B cell (primary cell): ENCODE measurements at regions not wholly inside any gene's neighbourhood (a gene's known extent, or its start where the extent isn't known, plus 50 kb on each side); places are given as distances from the start of the nearest gene placed in this dataset.
"Not testable (repeated sequence)": the region's sequence is repeated elsewhere in the genome, so short reads cannot be mapped to it uniquely, and the experiment has no call there.

Experiments
- ATAC-seq: fragments of 200-7000 bp; cut with Tn5 transposase; one replicate; pipeline ENCODE4 v1.10.0; 2021; ENCODE audit warnings: low read depth, mild to moderate bottlenecking, moderate number of reproducible peaks, moderate library complexity
- CTCF ChIA-PET: fragments of 350-600 bp; sonication (Branson Sonifier 250); formaldehyde crosslinking; loops from one replicate; lab custom pipeline; 2021; ENCODE audit warnings: antibody characterized with exemption, inconsistent platforms; lab: Charles Lee
- POLR2A ChIA-PET: fragments of 350-600 bp; sonication (Branson Sonifier 250); formaldehyde crosslinking; loops from one replicate; lab custom pipeline; 2021; ENCODE audit warnings: antibody characterized with exemption; lab: Charles Lee
- DNase-seq: peaks from one replicate; pipeline ENCODE4 v3.0.0; 2013
- H2AFZ ChIP-seq: 2 replicates; pipeline ENCODE4 v1.6.1; 2012; ENCODE audit warnings: mild to moderate bottlenecking, low read depth, low read length; ENCODE audit not compliant: insufficient read depth, poor library complexity, severe bottlenecking
- H3K27ac ChIP-seq, 2 donors: 1 replicate in 1 of 2; 2 replicates in 1 of 2; pipeline ENCODE4 v1.5.1; 2012 to 2013; ENCODE audit warnings: low read length in 2 of 2, mild to moderate bottlenecking in 2 of 2, moderate library complexity in 1 of 2
- H3K27me3 ChIP-seq, 4 experiments: fragments of 200-600 bp in 1 of 4; sonication (generic) in 1 of 4; replicated peaks in 1 of 4; 1 replicate in 2 of 4; 2 replicates in 2 of 4; pipeline versions ENCODE4 v1.6.1 to v1.7.0; 2013 to 2016; ENCODE audit warnings: low read length in 3 of 4, mild to moderate bottlenecking in 2 of 4, mixed read lengths in 1 of 4, moderate library complexity in 1 of 4; ENCODE audit not compliant: insufficient read depth in 4 of 4, control insufficient read depth in 3 of 4; ENCODE audit errors: control extremely low read depth in 1 of 4
- H3K36me3 ChIP-seq, 2 experiments: replicated peaks in 1 of 2; 1 replicate in 1 of 2; 2 replicates in 1 of 2; pipeline versions ENCODE4 v1.6.1 to v1.7.1; 2013; ENCODE audit warnings: low read length in 1 of 2; ENCODE audit not compliant: insufficient read depth in 2 of 2, control insufficient read depth in 1 of 2; ENCODE audit errors: control extremely low read depth in 1 of 2, extremely low read depth in 1 of 2
- H3K4me1 ChIP-seq, 2 donors: fragments of 200-600 bp in 1 of 2; sonication (generic) in 1 of 2; 1 replicate in 1 of 2; 2 replicates in 1 of 2; pipeline versions ENCODE4 v1.5.1 to v1.6.1; 2013 to 2017; ENCODE audit warnings: low read length in 2 of 2; ENCODE audit not compliant: control insufficient read depth in 2 of 2, insufficient read depth in 2 of 2
- H3K4me2 ChIP-seq: replicated peaks from 2 replicates; pipeline ENCODE3; 2012; ENCODE audit warnings: mild to moderate bottlenecking, low read depth, low read length; ENCODE audit not compliant: poor library complexity, severe bottlenecking
- H3K4me3 ChIP-seq, 5 experiments: fragments of 200-600 bp in 1 of 5; sonication (generic) in 1 of 5; 1 replicate in 3 of 5; 2 replicates in 2 of 5; pipeline versions ENCODE4 v1.5.1 to v1.7.0; 2011 to 2016; ENCODE audit warnings: low read length in 4 of 5, mild to moderate bottlenecking in 4 of 5, low read depth in 2 of 5, control low read depth in 1 of 5, moderate library complexity in 1 of 5; ENCODE audit not compliant: insufficient read depth in 1 of 5; ENCODE audit errors: control extremely low read depth in 1 of 5, extremely low read depth in 1 of 5
- H3K79me2 ChIP-seq: fragments of 200-600 bp; sonication (generic); one replicate; pipeline ENCODE4 v1.6.0; 2016; ENCODE audit warnings: low read length; ENCODE audit not compliant: control insufficient read depth, insufficient read depth
- H3K9ac ChIP-seq: fragments of 200-600 bp; sonication (generic); 2 replicates; pipeline ENCODE4 v1.6.1; 2017; ENCODE audit warnings: mild to moderate bottlenecking, low read length, moderate library complexity
- H3K9me3 ChIP-seq, 3 donors: one replicate each; pipeline versions ENCODE4 v1.6.1 to v1.7.1; 2013; ENCODE audit warnings: low read length in 2 of 3; ENCODE audit not compliant: control insufficient read depth in 2 of 3, insufficient read depth in 1 of 3; ENCODE audit errors: control extremely low read depth in 1 of 3
- H4K20me1 ChIP-seq: 2 replicates; pipeline ENCODE4 v1.6.0; 2012; ENCODE audit warnings: mild to moderate bottlenecking, low read length; ENCODE audit not compliant: insufficient read depth, control insufficient read depth, poor library complexity, severe bottlenecking
- H3K27ac Mint-ChIP-seq: one replicate; pipeline ENCODE4 v1.8.0; 2021; ENCODE audit warnings: mixed read lengths
- H3K27me3 Mint-ChIP-seq: one replicate; pipeline ENCODE4 v1.8.0; 2021; ENCODE audit warnings: mixed read lengths
- H3K4me1 Mint-ChIP-seq: one replicate; pipeline ENCODE4 v1.8.0; 2021; ENCODE audit warnings: mixed read lengths
- H3K4me3 Mint-ChIP-seq: one replicate; pipeline ENCODE4 v1.8.0; 2021; ENCODE audit warnings: mixed read lengths
- H3K9me3 Mint-ChIP-seq: one replicate; pipeline ENCODE4 v1.8.0; 2022; ENCODE audit warnings: mixed read lengths; ENCODE audit not compliant: insufficient read depth
- WGBS: methylation state at CpG from one replicate; pipeline ENCODE4 v1.1.5; 2013; ENCODE audit warnings: missing lambda C conversion rate; ENCODE audit not compliant: insufficient coverage; 5-methylcytosine and 5-hydroxymethylcytosine counted together
- intact Hi-C: fragments of 100-400 bp; cut with micrococcal nuclease; formaldehyde crosslinking; loops from one replicate; pipeline ENCODE4 v1.10.0; 2022

DNA sequence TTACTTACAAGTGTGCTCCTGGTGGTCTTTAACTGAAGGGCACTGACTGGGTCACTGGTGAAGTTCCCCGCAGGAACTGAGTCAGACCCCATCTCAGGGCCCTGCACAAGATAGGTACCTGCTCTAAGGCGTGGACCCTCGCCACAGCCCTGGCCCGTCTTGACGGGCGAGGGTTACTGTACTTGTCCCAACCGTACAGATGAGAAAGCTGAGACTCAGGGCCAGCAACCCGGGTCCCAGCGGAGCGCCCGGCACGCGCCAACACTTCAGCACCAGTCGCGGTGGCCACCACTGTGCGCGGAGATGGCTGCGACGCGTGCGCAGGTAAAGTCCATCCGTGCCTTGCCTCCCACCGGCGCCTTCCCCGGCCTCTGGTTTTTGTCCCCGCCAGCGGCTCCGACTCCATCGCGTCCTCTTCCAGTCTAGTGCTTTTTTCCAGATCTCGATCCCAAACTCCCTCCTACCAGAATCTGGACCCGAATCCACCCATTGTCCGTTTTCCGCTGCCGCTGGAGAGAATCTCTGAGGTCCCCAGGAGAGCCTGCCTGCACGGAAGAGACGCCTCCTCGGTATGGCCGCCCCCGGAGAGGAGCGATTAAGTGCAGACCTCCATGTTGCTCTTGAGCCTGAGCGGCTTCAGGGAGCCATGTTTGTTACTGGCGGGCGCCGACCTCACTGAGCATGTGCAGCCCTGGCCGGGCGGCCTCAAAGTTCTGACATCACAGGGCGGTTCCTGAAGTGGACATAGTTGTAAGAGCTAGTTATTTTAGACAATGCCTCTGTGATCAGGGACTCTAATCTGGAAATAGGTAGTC lies 1707.8 kb downstream of the SPATA31A7 start:
- POLR2A ChIA-PET, H3K36me3 ChIP-seq, H4K20me1 ChIP-seq, intact Hi-C loops, H3K4me1 ChIP-seq, ATAC-seq, H3K79me2 ChIP-seq, CTCF ChIA-PET, H3K9me3 Mint-ChIP-seq, H3K4me1 Mint-ChIP-seq, H3K27me3 Mint-ChIP-seq, H3K9me3 ChIP-seq, H3K27me3 ChIP-seq, H3K4me2 ChIP-seq: not testable (repeated sequence)
- peak overlapping the region; percentile 55 for H3K9ac ChIP-seq
- peak overlapping the region; percentile 53 to 55 for H3K27ac ChIP-seq
- peak overlapping the region; percentile 57 for H3K4me3 Mint-ChIP-seq
- WGBS = 0% methylated on average over 8 of the region's 48 CpGs
- peak; percentile 49 for DNase-seq
- peak overlapping the region; percentile 15 for H3K27ac Mint-ChIP-seq
- H2AFZ ChIP-seq = peak overlapping the region; percentile 50
- peak overlapping the region in 4 of 5 experiments; percentile 29 to 52 (median 40) for H3K4me3 ChIP-seq

DNA sequence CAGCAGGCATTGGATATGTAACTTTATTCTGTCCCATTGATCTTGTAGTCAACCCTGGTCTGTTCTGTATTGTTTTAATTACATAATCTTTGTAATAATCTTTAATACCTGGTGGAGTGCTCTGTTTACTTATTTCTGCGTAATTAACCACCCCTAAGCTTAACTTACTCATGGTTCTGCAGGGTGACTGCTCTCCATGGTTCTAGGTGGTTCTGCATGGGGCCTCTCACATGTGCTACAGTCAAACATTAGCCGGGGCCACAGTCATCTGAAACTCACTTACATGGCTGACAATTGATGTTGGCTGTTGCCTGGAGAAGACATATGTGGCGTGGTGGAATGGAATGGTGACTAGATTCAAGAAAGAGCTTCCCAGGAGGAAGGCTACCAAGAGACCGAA lies 1709.8 kb downstream of the SPATA31A7 start:
- H3K4me2 ChIP-seq, H3K4me1 Mint-ChIP-seq, H3K27ac Mint-ChIP-seq, intact Hi-C loops, H3K9ac ChIP-seq, H4K20me1 ChIP-seq, H2AFZ ChIP-seq, H3K36me3 ChIP-seq, H3K4me1 ChIP-seq, H3K27me3 Mint-ChIP-seq, H3K27ac ChIP-seq, H3K9me3 Mint-ChIP-seq, H3K9me3 ChIP-seq, H3K27me3 ChIP-seq, POLR2A ChIA-PET, CTCF ChIA-PET, ATAC-seq, H3K79me2 ChIP-seq, H3K4me3 Mint-ChIP-seq, H3K4me3 ChIP-seq, DNase-seq: not testable (repeated sequence)
- no CpG with 5 or more reads among the region's 4 CpGs for WGBS

DNA sequence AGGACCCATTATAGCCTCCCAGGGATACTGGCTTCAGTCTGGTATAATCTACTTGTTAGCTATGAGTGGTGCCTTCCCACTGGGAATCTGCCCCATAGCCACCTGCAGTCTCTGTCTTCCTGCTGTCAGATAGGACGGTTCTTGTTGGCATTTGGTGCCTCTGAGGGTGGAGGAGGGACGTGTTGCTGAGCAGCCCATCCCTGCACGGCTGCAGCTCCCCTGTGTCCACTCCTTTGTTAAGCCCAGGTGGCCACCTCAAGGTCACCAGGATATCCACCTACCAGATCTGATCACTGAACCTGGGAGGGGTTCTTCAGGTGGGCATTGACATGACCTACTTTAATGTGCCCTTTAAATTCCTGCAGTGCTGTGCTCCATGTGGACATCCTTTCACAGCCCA lies 1714.2 kb downstream of the SPATA31A7 start:
- H3K9ac ChIP-seq, CTCF ChIA-PET, H3K4me1 Mint-ChIP-seq, H2AFZ ChIP-seq, H3K27me3 Mint-ChIP-seq, H3K27me3 ChIP-seq, H3K9me3 ChIP-seq, H3K27ac ChIP-seq, H3K9me3 Mint-ChIP-seq, POLR2A ChIA-PET, H3K4me2 ChIP-seq, H3K79me2 ChIP-seq, H3K4me3 ChIP-seq, H3K4me3 Mint-ChIP-seq, H3K4me1 ChIP-seq, H3K36me3 ChIP-seq, H3K27ac Mint-ChIP-seq, intact Hi-C loops, ATAC-seq, H4K20me1 ChIP-seq: not testable (repeated sequence)
- WGBS = 100% methylated on average over 1 of the region's 3 CpGs
- DNase-seq = peak; percentile 0

- not testable (repeated sequence) for H3K27ac Mint-ChIP-seq
Observed at GRCh38 chr9:62905722-62906121, 1715.9 kb downstream of the SPATA31A7 start.

More at GRCh38 chr9:62905722-62906121, 1715.9 kb downstream of the SPATA31A7 start:
- POLR2A ChIA-PET, H4K20me1 ChIP-seq, H3K4me1 Mint-ChIP-seq, DNase-seq, H3K27ac ChIP-seq, H2AFZ ChIP-seq, CTCF ChIA-PET, H3K79me2 ChIP-seq, H3K4me3 ChIP-seq, H3K36me3 ChIP-seq, H3K9ac ChIP-seq, H3K4me1 ChIP-seq, ATAC-seq, H3K9me3 ChIP-seq, H3K4me3 Mint-ChIP-seq, intact Hi-C loops, H3K4me2 ChIP-seq, H3K27me3 ChIP-seq, H3K9me3 Mint-ChIP-seq, H3K27me3 Mint-ChIP-seq: not testable (repeated sequence)
- WGBS = no CpG with 5 or more reads among the region's 5 CpGs
